ENCODE measurements at regions not wholly inside any gene's neighbourhood (a gene's known extent, or its start where the extent isn't known, plus 50 kb on each side); places are given as distances from the start of the nearest gene placed in this dataset.

DNA sequence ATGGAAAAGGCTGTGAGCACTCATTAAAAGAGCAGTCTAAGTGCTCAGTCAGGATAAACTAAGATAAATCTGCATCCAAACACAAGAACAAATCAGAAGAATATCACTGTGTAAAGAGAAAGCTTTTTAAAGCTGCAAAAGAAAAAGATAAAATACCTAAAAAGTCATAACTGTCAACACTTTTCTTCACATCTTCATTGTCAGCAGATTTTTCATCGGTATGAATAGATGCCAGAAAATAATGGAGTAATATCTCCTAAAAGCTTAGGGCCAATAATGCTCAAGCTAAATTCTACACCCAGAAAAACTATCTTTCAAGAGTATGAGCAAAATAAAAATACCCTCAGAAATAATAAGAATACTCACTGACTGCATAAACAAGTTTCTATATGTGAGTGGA lies 54.0 kb upstream of the PALMD start:
- H3K36me3 ChIP-seq (replicated peaks in 1 of 2; ENCODE audit: control insufficient read depth in 2 of 2, insufficient read depth in 2 of 2, low read length in 2 of 2) = no peaks in the 10 kb centered on the region
- H3K23ac ChIP-seq (ENCODE audit: low read depth, low read length, poor library complexity) = no peak overlapping the region
- no CpG with 5 or more reads among the region's 1 CpG for WGBS, 2 donors (ENCODE audit: extremely low coverage in 2 of 2, insufficient read length in 2 of 2, insufficient replicate concordance in 1 of 2)
- no peak overlapping the region for H3K9ac ChIP-seq (ENCODE audit: low read depth, low read length, poor library complexity)
- no peak overlapping the region for H3K27ac ChIP-seq (replicated peaks; ENCODE audit: low read length)
- no peak overlapping the region for H4K8ac ChIP-seq (ENCODE audit: low read depth, low read length)
- H2BK120ac ChIP-seq (ENCODE audit: low read depth, low read length) = no peak overlapping the region
- no peak overlapping the region for H3K4me2 ChIP-seq (ENCODE audit: insufficient read depth, low read length, poor library complexity, severe bottlenecking)
- no peaks in the 10 kb centered on the region for H3K4me1 ChIP-seq (ENCODE audit: control insufficient read depth in 2 of 2, insufficient read depth in 1 of 2, low read depth in 1 of 2, low read length in 2 of 2)
- no peak overlapping the region for H2BK12ac ChIP-seq (ENCODE audit: low read length)
- no peak overlapping the region for H3K4ac ChIP-seq (ENCODE audit: low read length)
- no peak overlapping the region for H2BK5ac ChIP-seq (ENCODE audit: low read length)
- H2BK15ac ChIP-seq (ENCODE audit: low read length) = no peak overlapping the region
- DNase-seq (ENCODE audit: low spot score) = no peak
- no peaks in the 10 kb centered on the region for H3K27me3 ChIP-seq (ENCODE audit: control insufficient read depth in 3 of 3, insufficient read depth in 3 of 3, low read depth in 1 of 3, low read length in 3 of 3)
- peaks cover 0 to 15% of the 10 kb centered on the region in 2 donors for H3K9me3 ChIP-seq (replicated peaks in 1 of 2; ENCODE audit: control insufficient read depth in 2 of 2, insufficient read depth in 1 of 2, low read depth in 1 of 2, low read length in 2 of 2)
- H4K91ac ChIP-seq (ENCODE audit: low read depth, low read length, poor library complexity) = no peak overlapping the region
- H3K14ac ChIP-seq (ENCODE audit: low read length) = no peak overlapping the region
- H3K4me3 ChIP-seq (ENCODE audit: low read length in 2 of 2) = no peak overlapping the region
- H2AFZ ChIP-seq (ENCODE audit: low read length) = no peak overlapping the region
- H3K79me1 ChIP-seq (ENCODE audit: low read depth, low read length) = no peaks in the 10 kb centered on the region
- H2AK5ac ChIP-seq (ENCODE audit: low read depth, low read length) = no peak overlapping the region
- H3K18ac ChIP-seq (ENCODE audit: low read length) = no peak overlapping the region

DNA sequence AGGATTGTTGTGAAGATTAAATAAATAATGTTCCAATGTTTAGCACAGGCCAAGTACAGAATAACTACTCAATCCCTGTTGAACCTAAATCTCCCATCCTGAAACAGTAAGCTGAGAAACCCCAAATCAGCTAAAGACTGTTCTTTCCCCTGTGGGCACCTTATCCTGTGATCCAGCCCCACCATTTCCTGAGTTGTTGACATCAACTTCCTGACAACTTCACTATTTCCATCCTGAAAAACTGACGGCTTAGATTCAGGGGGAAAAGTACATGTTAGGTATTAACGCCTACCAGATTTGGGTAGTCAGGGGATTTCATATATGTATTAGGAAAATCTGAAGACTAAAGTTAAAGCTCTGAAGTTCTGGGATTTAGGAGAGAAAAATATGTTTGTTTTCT lies 51.7 kb upstream of the PALMD start:
- Histone ChIP-seq H3K36me3 (replicated peaks in 1 of 2; ENCODE audit: control insufficient read depth in 2 of 2, insufficient read depth in 2 of 2, low read length in 2 of 2) (no peaks in the 10 kb centered on the region), H2BK120ac (ENCODE audit: low read depth, low read length) (no peak overlapping the region), H3K27ac (replicated peaks; ENCODE audit: low read length) (no peak overlapping the region), H2AFZ (ENCODE audit: low read length) (peak overlapping the region; percentile 13), H4K91ac (ENCODE audit: low read depth, low read length, poor library complexity) (no peak overlapping the region), H3K23ac (ENCODE audit: low read depth, low read length, poor library complexity) (no peak overlapping the region), H3K79me1 (ENCODE audit: low read depth, low read length) (no peaks in the 10 kb centered on the region), H3K4me1 (ENCODE audit: control insufficient read depth in 2 of 2, insufficient read depth in 1 of 2, low read depth in 1 of 2, low read length in 2 of 2) (peaks cover 0 to 4% of the 10 kb centered on the region in 2 donors), H3K9me3 (replicated peaks in 1 of 2; ENCODE audit: control insufficient read depth in 2 of 2, insufficient read depth in 1 of 2, low read depth in 1 of 2, low read length in 2 of 2) (peaks cover 0 to 15% of the 10 kb centered on the region in 2 donors), H4K8ac (ENCODE audit: low read depth, low read length) (no peak overlapping the region), H2BK5ac (ENCODE audit: low read length) (no peak overlapping the region), H3K14ac (ENCODE audit: low read length) (no peak overlapping the region), H3K18ac (ENCODE audit: low read length) (no peak overlapping the region), H2BK15ac (ENCODE audit: low read length) (no peak overlapping the region), H3K9ac (ENCODE audit: low read depth, low read length, poor library complexity) (no peak overlapping the region), H2BK12ac (ENCODE audit: low read length) (no peak overlapping the region), H3K4me2 (ENCODE audit: insufficient read depth, low read length, poor library complexity, severe bottlenecking) (no peak overlapping the region), H3K27me3 (ENCODE audit: control insufficient read depth in 3 of 3, insufficient read depth in 3 of 3, low read depth in 1 of 3, low read length in 3 of 3) (no peaks in the 10 kb centered on the region), H3K4me3 (ENCODE audit: low read length in 2 of 2) (no peak overlapping the region), H3K4ac (ENCODE audit: low read length) (no peak overlapping the region), H2AK5ac (ENCODE audit: low read depth, low read length) (no peak overlapping the region)
- no peak for DNase-seq (ENCODE audit: low spot score)
- no CpG with 5 or more reads among the region's 2 CpGs for WGBS, 2 donors (ENCODE audit: extremely low coverage in 2 of 2, insufficient read length in 2 of 2, insufficient replicate concordance in 1 of 2)

DNA sequence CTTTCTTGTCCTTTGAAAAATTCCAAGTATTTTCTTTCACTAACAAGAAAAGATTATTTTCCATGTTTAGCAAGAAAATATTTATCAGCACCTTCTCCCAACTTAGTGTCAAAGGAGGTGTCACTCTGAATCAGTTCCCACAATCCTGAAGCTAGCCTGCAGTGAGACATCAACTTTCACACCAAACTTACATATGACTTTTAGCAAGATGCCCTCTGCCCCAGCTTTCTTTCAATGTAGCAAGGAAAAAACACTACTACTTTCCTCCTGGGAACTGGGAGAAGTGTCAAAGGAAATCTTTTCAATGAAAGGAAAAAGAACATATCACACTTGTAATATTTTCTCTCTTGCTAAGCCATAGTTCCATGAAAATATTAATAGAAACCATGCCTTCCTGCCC lies 50.9 kb upstream of the PALMD start:
- Histone ChIP-seq H3K23ac (ENCODE audit: low read depth, low read length, poor library complexity) (no peak overlapping the region), H3K4ac (ENCODE audit: low read length) (no peak overlapping the region), H2BK5ac (ENCODE audit: low read length) (no peak overlapping the region), H2BK15ac (ENCODE audit: low read length) (no peak overlapping the region), H2AK5ac (ENCODE audit: low read depth, low read length) (no peak overlapping the region), H3K27me3 (ENCODE audit: control insufficient read depth in 3 of 3, insufficient read depth in 3 of 3, low read depth in 1 of 3, low read length in 3 of 3) (no peaks in the 10 kb centered on the region), H4K91ac (ENCODE audit: low read depth, low read length, poor library complexity) (no peak overlapping the region), H3K27ac (replicated peaks; ENCODE audit: low read length) (no peak overlapping the region), H2AFZ (ENCODE audit: low read length) (no peak overlapping the region), H3K9me3 (replicated peaks in 1 of 2; ENCODE audit: control insufficient read depth in 2 of 2, insufficient read depth in 1 of 2, low read depth in 1 of 2, low read length in 2 of 2) (peaks cover 0 to 15% of the 10 kb centered on the region in 2 donors), H3K4me1 (ENCODE audit: control insufficient read depth in 2 of 2, insufficient read depth in 1 of 2, low read depth in 1 of 2, low read length in 2 of 2) (peaks cover 3 to 7% of the 10 kb centered on the region in 2 donors), H2BK120ac (ENCODE audit: low read depth, low read length) (no peak overlapping the region), H3K79me1 (ENCODE audit: low read depth, low read length) (no peaks in the 10 kb centered on the region), H3K9ac (ENCODE audit: low read depth, low read length, poor library complexity) (no peak overlapping the region), H4K8ac (ENCODE audit: low read depth, low read length) (no peak overlapping the region), H2BK12ac (ENCODE audit: low read length) (no peak overlapping the region), H3K4me3 (ENCODE audit: low read length in 2 of 2) (no peak overlapping the region), H3K4me2 (ENCODE audit: insufficient read depth, low read length, poor library complexity, severe bottlenecking) (no peak overlapping the region), H3K14ac (ENCODE audit: low read length) (no peak overlapping the region), H3K36me3 (replicated peaks in 1 of 2; ENCODE audit: control insufficient read depth in 2 of 2, insufficient read depth in 2 of 2, low read length in 2 of 2) (no peaks in the 10 kb centered on the region), H3K18ac (ENCODE audit: low read length) (no peak overlapping the region)
- no peak for DNase-seq (ENCODE audit: low spot score)

DNA sequence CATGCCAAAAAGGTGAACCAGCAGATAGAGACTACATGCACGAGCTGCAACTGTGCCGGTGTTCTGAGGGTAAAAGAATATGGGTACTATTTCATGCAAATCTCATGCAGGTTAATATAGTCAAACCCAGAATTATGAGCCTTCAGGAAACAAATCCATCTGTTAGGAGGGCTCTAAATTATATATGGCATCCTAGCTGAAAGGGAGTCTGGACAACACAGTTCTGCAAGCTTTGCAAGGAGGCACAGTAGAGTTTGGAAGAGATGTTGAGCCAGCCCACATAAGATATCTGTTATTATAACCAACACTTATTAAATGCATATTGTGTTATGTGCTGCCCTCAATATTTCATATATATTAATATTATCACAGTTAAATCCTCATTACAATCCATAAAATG lies 50.5 kb upstream of the PALMD start:
- H3K9ac ChIP-seq (ENCODE audit: low read depth, low read length, poor library complexity) = no peak overlapping the region
- H3K27me3 ChIP-seq (ENCODE audit: control insufficient read depth in 3 of 3, insufficient read depth in 3 of 3, low read depth in 1 of 3, low read length in 3 of 3) = no peaks in the 10 kb centered on the region
- no peak overlapping the region for H2BK12ac ChIP-seq (ENCODE audit: low read length)
- no peak overlapping the region for H3K4me2 ChIP-seq (ENCODE audit: insufficient read depth, low read length, poor library complexity, severe bottlenecking)
- no peak overlapping the region for H3K14ac ChIP-seq (ENCODE audit: low read length)
- no peak overlapping the region for H2BK120ac ChIP-seq (ENCODE audit: low read depth, low read length)
- H4K8ac ChIP-seq (ENCODE audit: low read depth, low read length) = no peak overlapping the region
- H2BK15ac ChIP-seq (ENCODE audit: low read length) = no peak overlapping the region
- no peaks in the 10 kb centered on the region for H3K36me3 ChIP-seq (replicated peaks in 1 of 2; ENCODE audit: control insufficient read depth in 2 of 2, insufficient read depth in 2 of 2, low read length in 2 of 2)
- no CpG with 5 or more reads among the region's 2 CpGs for WGBS, 2 donors (ENCODE audit: extremely low coverage in 2 of 2, insufficient read length in 2 of 2, insufficient replicate concordance in 1 of 2)
- no peak overlapping the region for H4K91ac ChIP-seq (ENCODE audit: low read depth, low read length, poor library complexity)
- no peaks in the 10 kb centered on the region for H3K79me1 ChIP-seq (ENCODE audit: low read depth, low read length)
- H3K23ac ChIP-seq (ENCODE audit: low read depth, low read length, poor library complexity) = no peak overlapping the region
- no peak overlapping the region for H3K27ac ChIP-seq (replicated peaks; ENCODE audit: low read length)
- H3K9me3 ChIP-seq (replicated peaks in 1 of 2; ENCODE audit: control insufficient read depth in 2 of 2, insufficient read depth in 1 of 2, low read depth in 1 of 2, low read length in 2 of 2) = peaks cover 0 to 15% of the 10 kb centered on the region in 2 donors
- no peak for DNase-seq (ENCODE audit: low spot score)
- no peak overlapping the region for H2AFZ ChIP-seq (ENCODE audit: low read length)
- no peak overlapping the region for H2BK5ac ChIP-seq (ENCODE audit: low read length)
- H3K4ac ChIP-seq (ENCODE audit: low read length) = no peak overlapping the region
- H2AK5ac ChIP-seq (ENCODE audit: low read depth, low read length) = no peak overlapping the region
- H3K4me3 ChIP-seq (ENCODE audit: low read length in 2 of 2) = no peak overlapping the region
- H3K18ac ChIP-seq (ENCODE audit: low read length) = no peak overlapping the region
- peaks cover 5 to 7% of the 10 kb centered on the region in 2 donors for H3K4me1 ChIP-seq (ENCODE audit: control insufficient read depth in 2 of 2, insufficient read depth in 1 of 2, low read depth in 1 of 2, low read length in 2 of 2)

All from neuronal stem cell (in vitro differentiated cells).